Neuronal stem cell (in vitro differentiated cells): ENCODE measurements at regions not wholly inside any gene's neighbourhood (a gene's known extent, or its start where the extent isn't known, plus 50 kb on each side); places are given as distances from the start of the nearest gene placed in this dataset.

ENCODE experiments used
- DNase-seq: peaks from one replicate; pipeline ENCODE4 v3.0.0-alpha.2; 2013; ENCODE audit warnings: low spot score
- H2AFZ ChIP-seq: one replicate; pipeline ENCODE4 v1.6.1; 2013; ENCODE audit warnings: mild to moderate bottlenecking, low read length, inconsistent platforms
- H2AK5ac ChIP-seq: 2 replicates; pipeline ENCODE4 v1.6.1; 2013; ENCODE audit warnings: low read depth, mild to moderate bottlenecking, inconsistent platforms, low read length, moderate library complexity, mixed read lengths
- H2BK120ac ChIP-seq: 2 replicates; pipeline ENCODE4 v1.6.1; 2013; ENCODE audit warnings: low read depth, mild to moderate bottlenecking, inconsistent platforms, low read length, moderate library complexity, mixed read lengths
- H2BK12ac ChIP-seq: one replicate; pipeline ENCODE4 v1.6.1; 2013; ENCODE audit warnings: low read length, inconsistent platforms
- H2BK15ac ChIP-seq: 2 replicates; pipeline ENCODE4 v1.6.1; 2013; ENCODE audit warnings: mild to moderate bottlenecking, low read length, inconsistent platforms, mixed read lengths
- H2BK5ac ChIP-seq: one replicate; pipeline ENCODE4 v1.6.1; 2013; ENCODE audit warnings: inconsistent platforms, mild to moderate bottlenecking, low read length, moderate library complexity
- H3K14ac ChIP-seq: one replicate; pipeline ENCODE4 v1.6.1; 2013; ENCODE audit warnings: low read length, inconsistent platforms
- H3K18ac ChIP-seq: 2 replicates; pipeline ENCODE4 v1.6.1; 2013; ENCODE audit warnings: low read length, inconsistent platforms
- H3K23ac ChIP-seq: 2 replicates; pipeline ENCODE4 v1.6.1; 2013; ENCODE audit warnings: low read depth, mild to moderate bottlenecking, mixed read lengths, low read length, inconsistent platforms; ENCODE audit not compliant: poor library complexity
- H3K27ac ChIP-seq: replicated peaks from 3 replicates; pipeline ENCODE4 v1.5.1; 2013; ENCODE audit warnings: low read length, inconsistent platforms
- H3K27me3 ChIP-seq, 3 experiments: 2 replicates each; pipeline ENCODE4 v1.6.1; 2013; ENCODE audit warnings: low read length in 3 of 3, mild to moderate bottlenecking in 2 of 3, inconsistent platforms in 1 of 3, low read depth in 1 of 3, mixed read lengths in 1 of 3, moderate library complexity in 1 of 3; ENCODE audit not compliant: control insufficient read depth in 3 of 3, insufficient read depth in 3 of 3
- H3K36me3 ChIP-seq, 2 donors: replicated peaks in 1 of 2; 2 replicates each; pipeline ENCODE4 v1.6.1; 2013; ENCODE audit warnings: low read length in 2 of 2; ENCODE audit not compliant: control insufficient read depth in 2 of 2, insufficient read depth in 2 of 2
- H3K4ac ChIP-seq: 2 replicates; pipeline ENCODE4 v1.6.1; 2013; ENCODE audit warnings: inconsistent platforms, mild to moderate bottlenecking, low read length, moderate library complexity
- H3K4me1 ChIP-seq, 2 donors: 1 replicate in 1 of 2; 2 replicates in 1 of 2; pipeline ENCODE4 v1.6.1; 2013; ENCODE audit warnings: low read length in 2 of 2, low read depth in 1 of 2; ENCODE audit not compliant: control insufficient read depth in 2 of 2, insufficient read depth in 1 of 2
- H3K4me2 ChIP-seq: one replicate; pipeline ENCODE4 v1.6.1; 2013; ENCODE audit warnings: mild to moderate bottlenecking, low read length, inconsistent platforms; ENCODE audit not compliant: insufficient read depth, poor library complexity, severe bottlenecking
- H3K4me3 ChIP-seq, 2 donors: 2 replicates each; pipeline ENCODE4 v1.5.1; 2013; ENCODE audit warnings: low read length in 2 of 2, mild to moderate bottlenecking in 2 of 2, inconsistent platforms in 1 of 2, moderate library complexity in 1 of 2
- H3K79me1 ChIP-seq: one replicate; pipeline ENCODE4 v1.6.1; 2013; ENCODE audit warnings: low read depth, mild to moderate bottlenecking, inconsistent platforms, low read length, moderate library complexity
- H3K9ac ChIP-seq: one replicate; pipeline ENCODE4 v1.6.1; 2013; ENCODE audit warnings: mild to moderate bottlenecking, low read depth, low read length, inconsistent platforms; ENCODE audit not compliant: poor library complexity
- H3K9me3 ChIP-seq, 2 donors: replicated peaks in 1 of 2; 2 replicates each; pipeline versions ENCODE3 to v1.6.1; 2013; ENCODE audit warnings: low read length in 2 of 2, mild to moderate bottlenecking in 2 of 2, inconsistent platforms in 1 of 2, low read depth in 1 of 2, mixed read lengths in 1 of 2, moderate library complexity in 1 of 2; ENCODE audit not compliant: control insufficient read depth in 2 of 2, insufficient read depth in 1 of 2
- H4K8ac ChIP-seq: one replicate; pipeline ENCODE4 v1.6.1; 2013; ENCODE audit warnings: low read depth, mild to moderate bottlenecking, inconsistent platforms, low read length, moderate library complexity
- H4K91ac ChIP-seq: one replicate; pipeline ENCODE4 v1.6.1; 2013; ENCODE audit warnings: low read length, low read depth, mild to moderate bottlenecking, inconsistent platforms; ENCODE audit not compliant: poor library complexity
- WGBS, 2 donors: extraction: QIAGEN DNeasy Blood & Tissue Kit; methylation state at CpG; one replicate each; pipeline ENCODE4 v1.1.7; 2013; ENCODE audit warnings: missing lambda C conversion rate in 2 of 2, mixed read lengths in 1 of 2; ENCODE audit not compliant: insufficient read length in 2 of 2, insufficient replicate concordance in 1 of 2; ENCODE audit errors: extremely low coverage in 2 of 2; 5-methylcytosine and 5-hydroxymethylcytosine counted together

- no peak overlapping the region for H3K14ac ChIP-seq
- H4K8ac ChIP-seq = no peak overlapping the region
- H3K27me3 ChIP-seq = peaks cover 0 to 9% (median 0%) of the 10 kb centered on the region in 3 experiments
- H3K36me3 ChIP-seq = no peaks in the 10 kb centered on the region
- peaks cover 0 to 12% of the 10 kb centered on the region in 2 donors for H3K4me1 ChIP-seq
- no peaks in the 10 kb centered on the region for H3K79me1 ChIP-seq
- no peak overlapping the region for H2BK120ac ChIP-seq
- no peaks in the 10 kb centered on the region for H3K9me3 ChIP-seq
- H3K18ac ChIP-seq = no peak overlapping the region
- no peak overlapping the region for H2BK15ac ChIP-seq
- H2BK5ac ChIP-seq = no peak overlapping the region
- H3K23ac ChIP-seq = no peak overlapping the region
- WGBS, 2 donors = no CpG with 5 or more reads among the region's 9 CpGs
- no peak overlapping the region for H3K4me2 ChIP-seq
- no peak overlapping the region for H3K4ac ChIP-seq
- no peak for DNase-seq
- no peak overlapping the region for H4K91ac ChIP-seq
- no peak overlapping the region for H2AFZ ChIP-seq
- no peak overlapping the region for H3K9ac ChIP-seq
- H2BK12ac ChIP-seq = no peak overlapping the region
- H2AK5ac ChIP-seq = no peak overlapping the region
- H3K4me3 ChIP-seq = no peak overlapping the region
- H3K27ac ChIP-seq = no peak overlapping the region
These were observed 162.6 kb downstream of the RHOU start for GRCh38 chr1:228897901-228898300.

- no peak overlapping the region for H3K23ac ChIP-seq
- no peak overlapping the region for H3K4me2 ChIP-seq
- no peak overlapping the region for H2AK5ac ChIP-seq
- no peaks in the 10 kb centered on the region for H3K36me3 ChIP-seq
- no CpG with 5 or more reads among the region's 8 CpGs for WGBS, 2 donors
- no peak overlapping the region for H3K4ac ChIP-seq
- H3K4me3 ChIP-seq = no peak overlapping the region
- no peaks in the 10 kb centered on the region for H3K79me1 ChIP-seq
- peaks cover 0 to 12% of the 10 kb centered on the region in 2 donors for H3K4me1 ChIP-seq
- no peak overlapping the region for H3K14ac ChIP-seq
- no peak overlapping the region for H2BK12ac ChIP-seq
- peak overlapping the region; percentile 31 for H3K18ac ChIP-seq
- H4K8ac ChIP-seq = no peak overlapping the region
- no peak overlapping the region for H3K9ac ChIP-seq
- H3K27me3 ChIP-seq = peaks cover 0 to 9% (median 0%) of the 10 kb centered on the region in 3 experiments
- no peak overlapping the region for H3K27ac ChIP-seq
- no peak for DNase-seq
- H2BK5ac ChIP-seq = no peak overlapping the region
- H4K91ac ChIP-seq = no peak overlapping the region
- no peak overlapping the region for H2BK120ac ChIP-seq
- no peak overlapping the region for H2AFZ ChIP-seq
- H3K9me3 ChIP-seq = peaks cover 0 to under 1% of the 10 kb centered on the region in 2 donors
- H2BK15ac ChIP-seq = no peak overlapping the region
These were observed 163.3 kb downstream of the RHOU start for GRCh38 chr1:228898582-228898992.

GRCh38 chr1:228899421-228899956 is 164.2 kb downstream of the RHOU start:
- Histone ChIP-seq H3K27me3 (peaks cover 0 to 9% (median 0%) of the 10 kb centered on the region in 3 experiments), H3K4me3 (no peak overlapping the region), H4K91ac (no peak overlapping the region), H2BK12ac (no peak overlapping the region), H3K36me3 (no peaks in the 10 kb centered on the region), H3K79me1 (no peaks in the 10 kb centered on the region), H3K4me1 (peaks cover 0 to 14% of the 10 kb centered on the region in 2 donors), H3K9ac (no peak overlapping the region), H2AK5ac (no peak overlapping the region), H3K14ac (no peak overlapping the region), H2AFZ (no peak overlapping the region), H2BK120ac (no peak overlapping the region), H2BK15ac (peak overlapping the region; percentile 47), H3K9me3 (peaks cover 0 to 2% of the 10 kb centered on the region in 2 donors), H3K18ac (no peak overlapping the region), H4K8ac (no peak overlapping the region), H3K23ac (no peak overlapping the region), H3K4ac (no peak overlapping the region), H3K27ac (no peak overlapping the region), H2BK5ac (no peak overlapping the region), H3K4me2 (no peak overlapping the region)
- WGBS, 2 donors = no CpG with 5 or more reads among the region's 12 CpGs
- no peak for DNase-seq

GRCh38 chr1:228900099-228900885 is 165.0 kb downstream of the RHOU start:
- Histone ChIP-seq H3K36me3 (no peaks in the 10 kb centered on the region), H2AK5ac (no peak overlapping the region), H3K4me2 (no peak overlapping the region), H3K4me1 (peaks cover 0 to 14% of the 10 kb centered on the region in 2 donors), H3K23ac (no peak overlapping the region), H3K27ac (no peak overlapping the region), H2AFZ (peak overlapping the region; percentile 40), H2BK5ac (no peak overlapping the region), H3K79me1 (no peaks in the 10 kb centered on the region), H3K4me3 (no peak overlapping the region), H3K9me3 (peaks cover 0 to 2% of the 10 kb centered on the region in 2 donors), H3K14ac (peak overlapping the region; percentile 2), H2BK12ac (no peak overlapping the region), H4K91ac (no peak overlapping the region), H3K27me3 (peaks cover 0 to 9% (median 0%) of the 10 kb centered on the region in 3 experiments), H2BK15ac (peak overlapping the region; percentile 47), H3K4ac (no peak overlapping the region), H4K8ac (no peak overlapping the region), H3K18ac (peak overlapping the region; percentile 46), H3K9ac (no peak overlapping the region), H2BK120ac (no peak overlapping the region)
- DNase-seq = no peak
- WGBS, 2 donors = no CpG with 5 or more reads among the region's 17 CpGs
